ENCODE measurements at regions not wholly inside any gene's neighbourhood (a gene's known extent, or its start where the extent isn't known, plus 50 kb on each side); places are given as distances from the start of the nearest gene placed in this dataset.
"Not testable (repeated sequence)": the region's sequence is repeated elsewhere in the genome, so short reads cannot be mapped to it uniquely, and the experiment has no call there.

DNA sequence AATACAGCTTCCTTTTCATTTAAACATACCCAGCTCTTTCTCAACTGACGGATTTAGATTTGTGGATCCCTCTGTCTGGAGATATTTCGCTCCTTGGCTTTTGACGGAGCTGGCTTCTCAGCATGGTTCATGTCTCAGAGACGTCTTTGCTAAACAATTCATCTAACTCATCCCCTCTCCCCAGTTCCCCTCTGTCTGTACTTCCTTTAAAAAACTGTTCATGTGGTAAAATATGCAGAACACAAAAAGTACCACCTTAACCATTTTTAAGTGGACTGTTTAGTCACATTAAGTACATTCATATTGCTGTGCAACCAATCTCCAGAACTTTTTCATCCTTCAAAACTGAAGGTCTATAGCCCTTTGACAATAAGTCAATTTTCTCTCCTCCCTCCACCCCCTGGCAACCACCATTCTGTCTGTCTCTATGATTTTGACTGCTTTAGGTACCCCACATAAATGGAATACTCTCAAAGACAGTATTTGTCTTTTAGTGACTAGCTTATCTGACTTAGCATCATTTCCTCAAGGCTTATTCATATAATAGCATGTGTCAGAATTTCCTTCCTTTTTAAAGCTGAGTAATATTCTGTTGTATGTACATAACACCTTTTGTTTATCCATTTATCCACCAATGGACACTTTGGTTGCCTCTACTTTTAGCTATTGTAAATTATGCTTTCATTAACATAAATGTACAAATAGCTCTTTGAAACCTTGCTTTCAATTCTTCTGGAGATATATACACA lies 399.8 kb upstream of the SOX5 start:
- ChIA-PET CTCF (no interaction called here), POLR2A (no interaction called here)
- DNase-seq (ENCODE audit: extremely low spot score), result no peak
- TF ChIP-seq SP1 (IDR thresholded peaks at IDR 0.05), result no peak
- no peak for TF ChIP-seq FOXM1 (IDR thresholded peaks at IDR 0.05; ENCODE audit: borderline replicate concordance)
- TF ChIP-seq FOXK2 (IDR thresholded peaks at IDR 0.05), result no peak
- no peak for TF ChIP-seq ELF4 (IDR thresholded peaks at IDR 0.05)
- TF ChIP-seq SUZ12 (IDR thresholded peaks at IDR 0.05), result no peak
- TF ChIP-seq, protein P1, sequence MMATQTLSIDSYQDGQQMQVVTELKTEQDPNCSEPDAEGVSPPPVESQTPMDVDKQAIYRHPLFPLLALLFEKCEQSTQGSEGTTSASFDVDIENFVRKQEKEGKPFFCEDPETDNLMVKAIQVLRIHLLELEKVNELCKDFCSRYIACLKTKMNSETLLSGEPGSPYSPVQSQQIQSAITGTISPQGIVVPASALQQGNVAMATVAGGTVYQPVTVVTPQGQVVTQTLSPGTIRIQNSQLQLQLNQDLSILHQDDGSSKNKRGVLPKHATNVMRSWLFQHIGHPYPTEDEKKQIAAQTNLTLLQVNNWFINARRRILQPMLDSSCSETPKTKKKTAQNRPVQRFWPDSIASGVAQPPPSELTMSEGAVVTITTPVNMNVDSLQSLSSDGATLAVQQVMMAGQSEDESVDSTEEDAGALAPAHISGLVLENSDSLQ (IDR thresholded peaks at IDR 0.05), result no peak
- TF ChIP-seq L3MBTL2 (conservative IDR thresholded peaks at IDR 0.05), result no peak
- no peak for TF ChIP-seq NFRKB (IDR thresholded peaks at IDR 0.05)

DNA sequence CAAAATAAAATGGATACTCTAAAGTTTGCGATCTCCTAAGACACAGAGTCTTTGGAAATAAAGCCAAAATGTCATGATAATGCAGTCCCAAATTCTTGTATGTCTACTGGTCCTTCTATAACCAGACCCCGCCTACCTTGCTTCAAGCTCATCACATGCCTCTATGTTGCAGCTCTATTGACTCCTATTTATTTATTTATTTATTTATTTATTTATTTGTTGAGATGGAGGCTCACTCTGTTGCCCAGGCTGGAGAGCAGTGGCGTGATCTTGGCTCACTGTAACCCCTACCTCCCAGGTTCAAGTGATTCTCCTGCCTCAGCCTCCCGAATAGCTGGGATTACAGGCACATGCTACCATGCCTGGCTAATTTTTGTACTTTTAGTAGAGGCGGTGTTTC lies 398.7 kb upstream of the SOX5 start:
- POLR2A ChIA-PET; DNase-seq (ENCODE audit: extremely low spot score); CTCF ChIA-PET: not testable (repeated sequence)

DNA sequence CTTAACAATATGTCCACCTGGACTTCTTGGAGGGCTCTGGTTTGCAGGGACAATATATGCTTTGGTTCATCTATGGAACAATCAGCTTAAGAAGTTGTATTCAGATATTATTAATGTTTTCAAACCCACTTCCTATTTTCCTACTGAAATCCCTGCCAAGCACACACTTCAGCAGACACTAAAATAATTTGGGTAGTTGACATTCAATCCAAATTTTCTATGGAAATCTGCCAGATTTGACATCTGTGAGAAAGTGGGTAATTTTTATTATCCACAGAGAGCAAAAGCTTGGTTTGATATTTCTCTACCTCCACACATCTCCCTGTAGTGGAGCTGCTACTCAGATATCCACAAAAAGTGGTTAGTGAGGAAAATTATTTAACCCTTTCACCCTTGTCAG lies 378.8 kb upstream of the SOX5 start:
- ChIA-PET CTCF (no interaction called here), POLR2A (no interaction called here)
- DNase-seq (ENCODE audit: extremely low spot score), result no peak
- TF ChIP-seq CTBP1 (IDR thresholded peaks at IDR 0.05; ENCODE audit: borderline replicate concordance) (no peak), FOXA1 (IDR thresholded peaks at IDR 0.05) (no peak), FOXM1 (IDR thresholded peaks at IDR 0.05; ENCODE audit: borderline replicate concordance) (no peak), SUZ12 (IDR thresholded peaks at IDR 0.05) (no peak), LEF1 (IDR thresholded peaks at IDR 0.05; ENCODE audit: borderline replicate concordance) (no peak), BHLHE40 (IDR thresholded peaks at IDR 0.05; ENCODE audit: borderline replicate concordance) (no peak), ZNF384 (IDR thresholded peaks at IDR 0.05) (no peak), SP1 (IDR thresholded peaks at IDR 0.05) (no peak), ELF4 (IDR thresholded peaks at IDR 0.05) (no peak), HDGF (IDR thresholded peaks at IDR 0.05; ENCODE audit: borderline replicate concordance) (no peak), NFRKB (IDR thresholded peaks at IDR 0.05) (no peak), FOXK2 (IDR thresholded peaks at IDR 0.05) (no peak), ARNT (IDR thresholded peaks at IDR 0.05) (no peak), TARDBP (IDR thresholded peaks at IDR 0.05) (no peak), L3MBTL2 (conservative IDR thresholded peaks at IDR 0.05) (no peak)
- TF ChIP-seq, protein P1 (IDR thresholded peaks at IDR 0.05), result no peak

DNA sequence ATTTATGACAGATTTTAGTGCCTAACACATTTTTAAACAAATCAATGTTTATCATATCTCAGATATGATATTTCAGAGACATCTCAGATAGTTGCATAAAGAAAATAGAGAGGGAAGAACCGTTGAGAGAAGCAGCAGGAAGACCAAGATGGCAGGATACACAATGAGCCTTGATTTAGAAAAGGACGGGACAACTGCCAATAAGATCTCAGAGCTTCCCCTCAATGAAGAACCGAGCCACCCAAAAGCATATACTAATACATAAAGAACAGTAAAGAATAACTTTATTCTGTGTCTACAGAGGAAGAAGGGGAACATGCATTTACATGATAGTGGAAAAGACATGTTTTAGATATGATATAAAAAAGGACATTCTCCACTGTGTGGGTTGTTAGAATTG lies 375.9 kb upstream of the SOX5 start:
- CTCF ChIA-PET, result no interaction called here
- DNase-seq (ENCODE audit: extremely low spot score), result no peak
- POLR2A ChIA-PET, result no interaction called here
- no peak for TF ChIP-seq SP1 (IDR thresholded peaks at IDR 0.05)

DNA sequence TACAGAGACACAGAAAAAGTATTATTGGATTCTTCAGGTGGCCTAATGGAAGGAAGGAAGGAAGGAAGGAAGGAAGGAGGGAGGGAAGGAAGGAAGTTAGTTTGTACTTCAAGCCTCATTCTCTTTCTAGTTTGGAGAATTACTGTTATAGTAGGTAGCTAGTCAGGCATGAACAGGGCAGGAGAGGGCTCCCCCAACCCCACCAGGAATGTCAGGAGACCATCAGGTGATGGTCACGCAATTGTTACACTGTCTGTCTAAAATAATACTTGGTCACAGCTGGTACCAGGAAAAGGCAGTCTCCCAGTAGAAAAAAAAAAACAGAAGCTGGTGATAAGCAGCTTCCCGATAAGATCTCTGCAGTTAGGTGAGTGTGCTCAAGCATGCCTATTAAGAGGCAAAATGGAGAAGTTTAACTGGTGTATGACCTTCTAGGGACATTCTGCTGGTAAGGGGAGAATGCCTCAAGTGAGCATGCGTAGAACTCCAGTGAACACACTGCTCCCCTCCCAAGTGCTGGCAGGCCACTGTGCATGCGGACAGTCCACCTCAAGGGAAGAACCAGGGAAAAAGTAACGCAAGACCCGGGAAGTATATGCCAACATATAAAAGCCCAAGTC lies 358.4 kb upstream of the SOX5 start:
- ChIA-PET POLR2A (no interaction called here), CTCF (no interaction called here)
- no peak for DNase-seq (ENCODE audit: extremely low spot score)
- TF ChIP-seq ZNF384 (IDR thresholded peaks at IDR 0.05) (no peak), L3MBTL2 (conservative IDR thresholded peaks at IDR 0.05) (no peak), BHLHE40 (IDR thresholded peaks at IDR 0.05; ENCODE audit: borderline replicate concordance) (no peak), ELF4 (IDR thresholded peaks at IDR 0.05) (no peak), HDGF (IDR thresholded peaks at IDR 0.05; ENCODE audit: borderline replicate concordance) (no peak), FOXA1 (IDR thresholded peaks at IDR 0.05) (no peak), CTBP1 (IDR thresholded peaks at IDR 0.05; ENCODE audit: borderline replicate concordance) (no peak)

DNA sequence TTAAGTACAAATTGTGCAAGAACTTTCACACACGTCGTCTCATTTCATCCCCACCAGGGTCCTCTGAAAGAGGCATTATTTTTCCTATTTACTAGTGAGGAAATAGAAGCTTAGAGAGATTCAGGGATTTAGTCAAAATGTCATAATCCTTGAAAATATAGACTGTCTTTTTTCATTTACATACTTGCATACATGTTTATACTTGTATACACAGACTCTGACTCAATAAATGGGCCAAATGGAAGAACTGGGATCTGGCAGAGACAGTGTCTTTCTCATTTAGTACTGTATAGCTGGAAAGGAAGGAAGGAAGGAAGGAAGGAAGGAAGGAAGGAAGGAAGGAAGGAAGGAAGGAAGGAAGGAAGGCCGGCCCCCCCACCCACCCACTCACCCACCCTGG lies 357.7 kb upstream of the SOX5 start:
- DNase-seq (ENCODE audit: extremely low spot score), result no peak
- CTCF ChIA-PET, result no interaction called here
- TF ChIP-seq ZNF384 (IDR thresholded peaks at IDR 0.05) (no peak), L3MBTL2 (conservative IDR thresholded peaks at IDR 0.05) (no peak)
- POLR2A ChIA-PET, result no interaction called here

DNA sequence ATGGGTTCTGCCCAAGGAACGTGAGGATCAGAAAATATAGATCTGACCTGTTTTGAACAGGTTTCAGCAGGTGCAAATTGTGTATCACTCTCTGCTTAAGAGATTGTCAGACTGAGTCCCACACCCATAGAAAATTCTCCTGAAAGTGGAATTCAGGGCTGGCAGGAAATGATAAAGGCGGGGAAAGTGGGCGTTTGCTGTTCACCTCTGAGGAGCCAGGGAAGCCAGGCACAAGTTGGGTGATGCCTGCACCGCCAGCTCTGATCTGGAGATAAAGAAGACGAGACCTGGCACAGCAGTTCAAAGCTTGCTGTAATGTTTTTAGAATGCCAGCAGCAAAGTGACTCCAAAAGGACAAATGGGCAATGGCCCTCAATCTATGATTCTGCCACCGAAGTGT lies 356.5 kb upstream of the SOX5 start:
- DNase-seq (ENCODE audit: extremely low spot score), result no peak
- ChIA-PET CTCF (interaction anchor here (0.7 kb wide), 1 partner anchor 1098 kb away, joined by 3 read pairs; no protein-coding TSS in a partner anchor), POLR2A (no interaction called here)

DNA sequence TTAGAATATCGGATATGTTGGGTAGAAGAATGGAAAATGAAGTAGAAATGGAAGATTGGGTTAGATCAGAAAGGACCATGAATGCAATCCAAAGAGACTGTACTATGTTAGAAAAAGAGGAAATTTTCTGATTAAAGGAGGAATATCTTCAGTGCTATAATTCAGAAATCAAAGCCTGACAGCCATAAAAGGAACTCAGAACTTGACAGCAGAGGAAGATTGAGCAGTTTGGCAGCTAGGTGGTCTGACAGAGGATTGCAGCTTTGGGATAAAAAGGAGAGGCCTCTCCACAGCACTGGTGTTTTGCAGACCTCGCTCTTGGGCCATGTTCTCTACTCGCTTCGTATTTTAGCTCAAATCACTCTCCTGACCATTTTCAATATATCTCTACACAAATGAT lies 354.8 kb upstream of the SOX5 start:
- no peak for TF ChIP-seq NFRKB (IDR thresholded peaks at IDR 0.05)
- TF ChIP-seq FOXA1 (IDR thresholded peaks at IDR 0.05), result no peak
- no peak for TF ChIP-seq LEF1 (IDR thresholded peaks at IDR 0.05; ENCODE audit: borderline replicate concordance)
- TF ChIP-seq CTBP1 (IDR thresholded peaks at IDR 0.05; ENCODE audit: borderline replicate concordance), result no peak
- TF ChIP-seq TARDBP (IDR thresholded peaks at IDR 0.05), result no peak
- no peak for TF ChIP-seq ARNT (IDR thresholded peaks at IDR 0.05)
- no peak for TF ChIP-seq ZNF384 (IDR thresholded peaks at IDR 0.05)
- TF ChIP-seq ELF4 (IDR thresholded peaks at IDR 0.05), result no peak
- no peak for TF ChIP-seq SP1 (IDR thresholded peaks at IDR 0.05)
- TF ChIP-seq HDGF (IDR thresholded peaks at IDR 0.05; ENCODE audit: borderline replicate concordance), result no peak
- TF ChIP-seq, protein P1 (IDR thresholded peaks at IDR 0.05), result no peak
- TF ChIP-seq L3MBTL2 (conservative IDR thresholded peaks at IDR 0.05), result no peak
- TF ChIP-seq FOXK2 (IDR thresholded peaks at IDR 0.05), result no peak
- TF ChIP-seq BHLHE40 (IDR thresholded peaks at IDR 0.05; ENCODE audit: borderline replicate concordance), result no peak
- TF ChIP-seq SUZ12 (IDR thresholded peaks at IDR 0.05), result no peak
- CTCF ChIA-PET, result no interaction called here
- POLR2A ChIA-PET, result no interaction called here

More for the DNA sequence above, 356.5 kb upstream of the SOX5 start:
- TF ChIP-seq ARNT (IDR thresholded peaks at IDR 0.05), result no peak

More for the DNA sequence above, 354.8 kb upstream of the SOX5 start:
- DNase-seq (ENCODE audit: extremely low spot score), result no peak
